Keratinocyte (primary cell): ENCODE measurements at regions not wholly inside any gene's neighbourhood (a gene's known extent, or its start where the extent isn't known, plus 50 kb on each side); places are given as distances from the start of the nearest gene placed in this dataset.

Experiments
- DNase-seq: peaks from one replicate; pipeline ENCODE4 v3.0.0-alpha.2; 2011; ENCODE audit warnings: low read depth, missing footprints, low spot score
- FAIRE-seq: peaks from 2 replicates; lab custom pipeline; 2011; peaks lifted over from hg19 to GRCh38; lab: Jason Lieb, UNC
- H2AFZ ChIP-seq: 2 replicates; pipeline ENCODE4 v1.6.0; 2012; ENCODE audit warnings: low read length, control low read depth, inconsistent platforms; ENCODE audit not compliant: control insufficient read depth
- H3K27ac ChIP-seq: 2 replicates; pipeline ENCODE4 v1.5.1; 2011; ENCODE audit warnings: low read length; ENCODE audit not compliant: control insufficient read depth, insufficient read depth
- H3K27me3 ChIP-seq: 3 replicates; pipeline ENCODE4 v1.6.0; 2011; ENCODE audit warnings: low read length; ENCODE audit not compliant: control insufficient read depth, insufficient read depth; ENCODE audit errors: extremely low read depth
- H3K36me3 ChIP-seq, 2 experiments: 2 replicates in 1 of 2; 3 replicates in 1 of 2; pipeline ENCODE4 v1.5.1; 2011; ENCODE audit warnings: low read length in 2 of 2, mild to moderate bottlenecking in 1 of 2; ENCODE audit not compliant: control insufficient read depth in 2 of 2, insufficient read depth in 2 of 2; ENCODE audit errors: extremely low read depth in 1 of 2
- H3K4me1 ChIP-seq: 3 replicates; pipeline ENCODE4 v1.5.1; 2011; ENCODE audit warnings: low read length; ENCODE audit not compliant: control insufficient read depth, insufficient read depth; ENCODE audit errors: extremely low read depth
- H3K4me2 ChIP-seq: 3 replicates; pipeline ENCODE4 v1.6.0; 2011; ENCODE audit warnings: low read depth, low read length; ENCODE audit not compliant: control insufficient read depth, insufficient read depth; ENCODE audit errors: extremely low read depth
- H3K4me3 ChIP-seq, 3 experiments: fragments of 200-600 bp in 1 of 3; sonication (generic) in 1 of 3; 2 replicates in 2 of 3; 3 replicates in 1 of 3; pipeline ENCODE4 v1.5.1; 2011 to 2016; ENCODE audit warnings: low read length in 3 of 3, mild to moderate bottlenecking in 3 of 3, control low read depth in 2 of 3, inconsistent platforms in 1 of 3, low read depth in 1 of 3, mixed read lengths in 1 of 3, mixed run types in 1 of 3, moderate library complexity in 1 of 3; ENCODE audit not compliant: control insufficient read depth in 2 of 3, insufficient read depth in 2 of 3; ENCODE audit errors: extremely low read depth in 1 of 3
- H3K79me2 ChIP-seq: 2 replicates; pipeline ENCODE4 v1.6.0; 2012; ENCODE audit warnings: low read length; ENCODE audit not compliant: control insufficient read depth, insufficient read depth
- H3K9ac ChIP-seq: 3 replicates; pipeline ENCODE4 v1.6.0; 2011; ENCODE audit warnings: low read length; ENCODE audit not compliant: control insufficient read depth, insufficient read depth; ENCODE audit errors: extremely low read depth
- H3K9me1 ChIP-seq: 3 replicates; pipeline ENCODE4 v1.6.0; 2011; ENCODE audit warnings: low read length; ENCODE audit not compliant: control insufficient read depth, insufficient read depth; ENCODE audit errors: extremely low read depth
- H3K9me3 ChIP-seq: 2 replicates; pipeline ENCODE4 v1.5.1; 2012; ENCODE audit warnings: low read depth, low read length; ENCODE audit not compliant: control insufficient read depth
- H4K20me1 ChIP-seq: 3 replicates; pipeline ENCODE4 v1.6.0; 2011; ENCODE audit warnings: low read length; ENCODE audit not compliant: control insufficient read depth, insufficient read depth; ENCODE audit errors: extremely low read depth
- CTCF ChIP-seq, 3 experiments: IDR thresholded peaks in 1 of 3; conservative IDR thresholded peaks in 1 of 3; optimal IDR thresholded peaks in 1 of 3; 2 replicates in 2 of 3; 3 replicates in 1 of 3; pipeline versions ENCODE3 to v1.5.1; 2011; ENCODE audit warnings: low read length in 3 of 3, mild to moderate bottlenecking in 3 of 3, moderate library complexity in 2 of 3, control low read depth in 1 of 3, inconsistent platforms in 1 of 3; ENCODE audit not compliant: insufficient read depth in 2 of 3; ENCODE audit errors: extremely low read depth in 1 of 3
- EZH2 ChIP-seq: IDR thresholded peaks from one replicate; pipeline ENCODE4 v1.6.1; 2012; ENCODE audit warnings: inconsistent platforms, mild to moderate bottlenecking, low read length, moderate library complexity
- dilution Hi-C: fragments of 300-500 bp; cut with MboI; formaldehyde crosslinking; loops from one replicate; pipeline ENCODE4 v1.7.0; 2020; ENCODE audit warnings: low sequenced_read_pairs; ENCODE audit not compliant: extremely low pct_ligation_motif_present

GRCh38 chr7:136049117-136049516 is 72.0 kb upstream of the MTPN start:
- Histone ChIP-seq H3K9ac (no peak overlapping the region), H3K4me3 (no peak overlapping the region), H3K9me1 (no peaks in the 10 kb centered on the region), H3K4me2 (no peak overlapping the region), H3K4me1 (no peaks in the 10 kb centered on the region), H3K36me3 (no peaks in the 10 kb centered on the region), H3K9me3 (no peaks in the 10 kb centered on the region), H3K27me3 (no peaks in the 10 kb centered on the region), H3K27ac (no peak overlapping the region), H4K20me1 (no peaks in the 10 kb centered on the region), H3K79me2 (no peaks in the 10 kb centered on the region), H2AFZ (no peak overlapping the region)
- DNase-seq (no peak), FAIRE-seq (no peak)
- dilution Hi-C loops = no loop called here
- TF ChIP-seq CTCF (optimal IDR thresholded peaks at IDR 0.05 in 1 of 3, IDR thresholded peaks at IDR 0.05 in 1 of 3, conservative IDR thresholded peaks at IDR 0.05 in 1 of 3; ENCODE audit: extremely low read depth in 1 of 3, insufficient read depth in 2 of 3, low read length in 3 of 3) = no peak
- TF ChIP-seq EZH2 = no peak

- Histone ChIP-seq H3K79me2 (no peaks in the 10 kb centered on the region), H3K27ac (no peak overlapping the region), H3K4me3 (no peak overlapping the region), H4K20me1 (no peaks in the 10 kb centered on the region), H3K4me1 (no peaks in the 10 kb centered on the region), H3K4me2 (no peak overlapping the region), H2AFZ (no peak overlapping the region), H3K27me3 (no peaks in the 10 kb centered on the region), H3K36me3 (no peaks in the 10 kb centered on the region), H3K9ac (no peak overlapping the region), H3K9me3 (no peaks in the 10 kb centered on the region), H3K9me1 (no peaks in the 10 kb centered on the region)
- TF ChIP-seq EZH2 (no peak), CTCF (optimal IDR thresholded peaks at IDR 0.05 in 1 of 3, IDR thresholded peaks at IDR 0.05 in 1 of 3, conservative IDR thresholded peaks at IDR 0.05 in 1 of 3; ENCODE audit: extremely low read depth in 1 of 3, insufficient read depth in 2 of 3, low read length in 3 of 3) (no peak)
- FAIRE-seq (no peak), DNase-seq (no peak)
- dilution Hi-C loops = no loop called here
Observed at GRCh38 chr7:136046548-136046947, 69.4 kb upstream of the MTPN start.
